SU-DHL-6 (cell line): ENCODE measurements at regions not wholly inside any gene's neighbourhood (a gene's known extent, or its start where the extent isn't known, plus 50 kb on each side); places are given as distances from the start of the nearest gene placed in this dataset.

Experiments
- CTCF ChIP-seq: fragments of 200-600 bp; sonication (generic); IDR thresholded peaks from one replicate; pipeline ENCODE4 v1.5.1; 2017; ENCODE audit warnings: antibody characterized with exemption, mild to moderate bottlenecking, low read length, moderate library complexity; ENCODE audit not compliant: insufficient read depth, poor library complexity, severe bottlenecking
- EZH2phosphoT487 ChIP-seq: fragments of 200-600 bp; sonication (generic), shearing (Covaris generic); conservative IDR thresholded peaks from 2 replicates; pipeline ENCODE4 v1.6.1; 2018; ENCODE audit warnings: mild to moderate bottlenecking, antibody characterized with exemption, low read length, moderate library complexity, mixed read lengths

GRCh38 chr17:31631766-31632165 lies 227.3 kb downstream of the COPRS start:
- TF ChIP-seq CTCF (no peak), EZH2phosphoT487 (no peak)
